ENCODE measurements at regions not wholly inside any gene's neighbourhood (a gene's known extent, or its start where the extent isn't known, plus 50 kb on each side); places are given as distances from the start of the nearest gene placed in this dataset.

- no peaks in the 10 kb centered on the region for H3K36me3 ChIP-seq (ENCODE audit: insufficient read depth, low read length)
- H3K4me3 ChIP-seq (ENCODE audit: low read length), result no peak overlapping the region
- H3K9me3 ChIP-seq (ENCODE audit: insufficient read depth, low read depth, low read length), result peaks cover 12% of the 10 kb centered on the region; the same call in 1 of the 2 replicates
- no peaks in the 10 kb centered on the region for H3K27me3 ChIP-seq (ENCODE audit: insufficient read depth, low read length)
- no peaks in the 10 kb centered on the region for H3K4me1 ChIP-seq (ENCODE audit: insufficient read depth, low read length)
- no peak overlapping the region for H3K27ac ChIP-seq (ENCODE audit: low read depth, low read length)
- 88% methylated on average over 2 of the region's 2 CpGs for WGBS
- H3K9ac ChIP-seq (ENCODE audit: low read depth, low read length), result no peak overlapping the region
These were observed 618.8 kb upstream of the CCDC54 start for GRCh38 chr3:106758459-106758858.

GRCh38 chr3:106759731-106760130 lies 617.5 kb upstream of the CCDC54 start:
- H3K36me3 ChIP-seq (ENCODE audit: insufficient read depth, low read length), result no peaks in the 10 kb centered on the region
- no peak overlapping the region for H3K4me3 ChIP-seq (ENCODE audit: low read length)
- H3K9ac ChIP-seq (ENCODE audit: low read depth, low read length), result no peak overlapping the region
- no peak overlapping the region for H3K27ac ChIP-seq (ENCODE audit: low read depth, low read length)
- H3K9me3 ChIP-seq (ENCODE audit: insufficient read depth, low read depth, low read length), result peaks cover 12% of the 10 kb centered on the region; the same call in 1 of the 2 replicates
- no peaks in the 10 kb centered on the region for H3K4me1 ChIP-seq (ENCODE audit: insufficient read depth, low read length)
- WGBS, result 71% methylated on average over 1 of the region's 1 CpG
- H3K27me3 ChIP-seq (ENCODE audit: insufficient read depth, low read length), result no peaks in the 10 kb centered on the region

GRCh38 chr3:106765342-106765741 lies 611.9 kb upstream of the CCDC54 start:
- H3K27me3 ChIP-seq (ENCODE audit: insufficient read depth, low read length), result no peaks in the 10 kb centered on the region
- no peak overlapping the region for H3K27ac ChIP-seq (ENCODE audit: low read depth, low read length)
- no peaks in the 10 kb centered on the region for H3K36me3 ChIP-seq (ENCODE audit: insufficient read depth, low read length)
- WGBS, result 95% methylated on average over 7 of the region's 7 CpGs
- no peak overlapping the region for H3K9ac ChIP-seq (ENCODE audit: low read depth, low read length)
- no peak overlapping the region for H3K4me3 ChIP-seq (ENCODE audit: low read length)
- H3K9me3 ChIP-seq (ENCODE audit: insufficient read depth, low read depth, low read length), result peaks cover 5% of the 10 kb centered on the region; the same call in 1 of the 2 replicates
- H3K4me1 ChIP-seq (ENCODE audit: insufficient read depth, low read length), result no peaks in the 10 kb centered on the region

- peaks cover 5% of the 10 kb centered on the region; the same call in 1 of the 2 replicates for H3K9me3 ChIP-seq (ENCODE audit: insufficient read depth, low read depth, low read length)
- no peak overlapping the region for H3K27ac ChIP-seq (ENCODE audit: low read depth, low read length)
- H3K4me1 ChIP-seq (ENCODE audit: insufficient read depth, low read length), result no peaks in the 10 kb centered on the region
- no peak overlapping the region for H3K9ac ChIP-seq (ENCODE audit: low read depth, low read length)
- H3K36me3 ChIP-seq (ENCODE audit: insufficient read depth, low read length), result no peaks in the 10 kb centered on the region
- no peaks in the 10 kb centered on the region for H3K27me3 ChIP-seq (ENCODE audit: insufficient read depth, low read length)
- no peak overlapping the region for H3K4me3 ChIP-seq (ENCODE audit: low read length)
These were observed 608.2 kb upstream of the CCDC54 start for GRCh38 chr3:106768941-106769480.

- Histone ChIP-seq H3K36me3 (ENCODE audit: insufficient read depth, low read length) (no peaks in the 10 kb centered on the region), H3K4me3 (ENCODE audit: low read length) (no peak overlapping the region), H3K27ac (ENCODE audit: low read depth, low read length) (no peak overlapping the region), H3K9ac (ENCODE audit: low read depth, low read length) (no peak overlapping the region), H3K9me3 (ENCODE audit: insufficient read depth, low read depth, low read length) (no peaks in the 10 kb centered on the region), H3K27me3 (ENCODE audit: insufficient read depth, low read length) (no peaks in the 10 kb centered on the region), H3K4me1 (ENCODE audit: insufficient read depth, low read length) (no peaks in the 10 kb centered on the region)
- 100% methylated on average over 1 of the region's 1 CpG for WGBS
These were observed 603.4 kb upstream of the CCDC54 start for GRCh38 chr3:106773795-106774194.

GRCh38 chr3:106783231-106783630 lies 594.0 kb upstream of the CCDC54 start:
- Histone ChIP-seq H3K27ac (ENCODE audit: low read depth, low read length) (no peak overlapping the region), H3K36me3 (ENCODE audit: insufficient read depth, low read length) (no peaks in the 10 kb centered on the region), H3K4me1 (ENCODE audit: insufficient read depth, low read length) (no peaks in the 10 kb centered on the region), H3K9ac (ENCODE audit: low read depth, low read length) (no peak overlapping the region), H3K9me3 (ENCODE audit: insufficient read depth, low read depth, low read length) (no peaks in the 10 kb centered on the region), H3K4me3 (ENCODE audit: low read length) (no peak overlapping the region), H3K27me3 (ENCODE audit: insufficient read depth, low read length) (no peaks in the 10 kb centered on the region)

- 89% methylated on average over 3 of the region's 4 CpGs for WGBS
- no peaks in the 10 kb centered on the region for H3K27me3 ChIP-seq (ENCODE audit: insufficient read depth, low read length)
These were observed 588.0 kb upstream of the CCDC54 start for GRCh38 chr3:106789276-106789675.

GRCh38 chr3:106792716-106793115 lies 584.5 kb upstream of the CCDC54 start:
- H3K36me3 ChIP-seq (ENCODE audit: insufficient read depth, low read length), result no peaks in the 10 kb centered on the region
- no peak overlapping the region for H3K4me3 ChIP-seq (ENCODE audit: low read length)
- H3K27me3 ChIP-seq (ENCODE audit: insufficient read depth, low read length), result no peaks in the 10 kb centered on the region
- H3K9me3 ChIP-seq (ENCODE audit: insufficient read depth, low read depth, low read length), result no peaks in the 10 kb centered on the region
- H3K27ac ChIP-seq (ENCODE audit: low read depth, low read length), result no peak overlapping the region
- WGBS, result 100% methylated on average over 1 of the region's 1 CpG
- H3K9ac ChIP-seq (ENCODE audit: low read depth, low read length), result no peak overlapping the region
- no peaks in the 10 kb centered on the region for H3K4me1 ChIP-seq (ENCODE audit: insufficient read depth, low read length)

More at GRCh38 chr3:106789276-106789675, 588.0 kb upstream of the CCDC54 start:
- no peak overlapping the region for H3K9ac ChIP-seq (ENCODE audit: low read depth, low read length)
- H3K4me1 ChIP-seq (ENCODE audit: insufficient read depth, low read length), result no peaks in the 10 kb centered on the region
- H3K36me3 ChIP-seq (ENCODE audit: insufficient read depth, low read length), result no peaks in the 10 kb centered on the region
- H3K4me3 ChIP-seq (ENCODE audit: low read length), result no peak overlapping the region
- H3K27ac ChIP-seq (ENCODE audit: low read depth, low read length), result no peak overlapping the region
- H3K9me3 ChIP-seq (ENCODE audit: insufficient read depth, low read depth, low read length), result no peaks in the 10 kb centered on the region

GRCh38 chr3:106794442-106794841 lies 582.8 kb upstream of the CCDC54 start:
- H3K36me3 ChIP-seq (ENCODE audit: insufficient read depth, low read length), result no peaks in the 10 kb centered on the region
- no peak overlapping the region for H3K27ac ChIP-seq (ENCODE audit: low read depth, low read length)
- no peak overlapping the region for H3K4me3 ChIP-seq (ENCODE audit: low read length)
- no peaks in the 10 kb centered on the region for H3K9me3 ChIP-seq (ENCODE audit: insufficient read depth, low read depth, low read length)
- over 99% methylated on average over 3 of the region's 3 CpGs for WGBS
- H3K4me1 ChIP-seq (ENCODE audit: insufficient read depth, low read length), result no peaks in the 10 kb centered on the region
- no peak overlapping the region for H3K9ac ChIP-seq (ENCODE audit: low read depth, low read length)
- no peaks in the 10 kb centered on the region for H3K27me3 ChIP-seq (ENCODE audit: insufficient read depth, low read length)

GRCh38 chr3:106795553-106795952 lies 581.7 kb upstream of the CCDC54 start:
- Histone ChIP-seq H3K4me1 (ENCODE audit: insufficient read depth, low read length) (no peaks in the 10 kb centered on the region), H3K9ac (ENCODE audit: low read depth, low read length) (no peak overlapping the region), H3K9me3 (ENCODE audit: insufficient read depth, low read depth, low read length) (no peaks in the 10 kb centered on the region), H3K27ac (ENCODE audit: low read depth, low read length) (no peak overlapping the region), H3K4me3 (ENCODE audit: low read length) (no peak overlapping the region), H3K36me3 (ENCODE audit: insufficient read depth, low read length) (no peaks in the 10 kb centered on the region), H3K27me3 (ENCODE audit: insufficient read depth, low read length) (no peaks in the 10 kb centered on the region)
- WGBS, result 100% methylated on average over 1 of the region's 1 CpG

- H3K4me3 ChIP-seq (ENCODE audit: low read length), result no peak overlapping the region
- no peaks in the 10 kb centered on the region for H3K36me3 ChIP-seq (ENCODE audit: insufficient read depth, low read length)
- no peaks in the 10 kb centered on the region for H3K4me1 ChIP-seq (ENCODE audit: insufficient read depth, low read length)
- no peak overlapping the region for H3K9ac ChIP-seq (ENCODE audit: low read depth, low read length)
- H3K27ac ChIP-seq (ENCODE audit: low read depth, low read length), result no peak overlapping the region
- no peaks in the 10 kb centered on the region for H3K27me3 ChIP-seq (ENCODE audit: insufficient read depth, low read length)
- 100% methylated on average over 1 of the region's 2 CpGs for WGBS
- H3K9me3 ChIP-seq (ENCODE audit: insufficient read depth, low read depth, low read length), result no peaks in the 10 kb centered on the region
These were observed 579.8 kb upstream of the CCDC54 start for GRCh38 chr3:106797461-106797860.

- H3K4me3 ChIP-seq (ENCODE audit: low read length), result no peak overlapping the region
- no peaks in the 10 kb centered on the region for H3K4me1 ChIP-seq (ENCODE audit: insufficient read depth, low read length)
- no peaks in the 10 kb centered on the region for H3K27me3 ChIP-seq (ENCODE audit: insufficient read depth, low read length)
- H3K27ac ChIP-seq (ENCODE audit: low read depth, low read length), result no peak overlapping the region
- H3K9me3 ChIP-seq (ENCODE audit: insufficient read depth, low read depth, low read length), result no peaks in the 10 kb centered on the region
- no peaks in the 10 kb centered on the region for H3K36me3 ChIP-seq (ENCODE audit: insufficient read depth, low read length)
- WGBS, result 100% methylated on average over 1 of the region's 1 CpG
- H3K9ac ChIP-seq (ENCODE audit: low read depth, low read length), result no peak overlapping the region
These were observed 571.6 kb upstream of the CCDC54 start for GRCh38 chr3:106805625-106806024.

Measured in HUES64 (cell line).